ENCODE measurements at regions not wholly inside any gene's neighbourhood (a gene's known extent, or its start where the extent isn't known, plus 50 kb on each side); places are given as distances from the start of the nearest gene placed in this dataset.

GRCh38 chr11:34774604-34775003 is 141.6 kb downstream of the APIP start:
- TF ChIP-seq, protein P1, sequence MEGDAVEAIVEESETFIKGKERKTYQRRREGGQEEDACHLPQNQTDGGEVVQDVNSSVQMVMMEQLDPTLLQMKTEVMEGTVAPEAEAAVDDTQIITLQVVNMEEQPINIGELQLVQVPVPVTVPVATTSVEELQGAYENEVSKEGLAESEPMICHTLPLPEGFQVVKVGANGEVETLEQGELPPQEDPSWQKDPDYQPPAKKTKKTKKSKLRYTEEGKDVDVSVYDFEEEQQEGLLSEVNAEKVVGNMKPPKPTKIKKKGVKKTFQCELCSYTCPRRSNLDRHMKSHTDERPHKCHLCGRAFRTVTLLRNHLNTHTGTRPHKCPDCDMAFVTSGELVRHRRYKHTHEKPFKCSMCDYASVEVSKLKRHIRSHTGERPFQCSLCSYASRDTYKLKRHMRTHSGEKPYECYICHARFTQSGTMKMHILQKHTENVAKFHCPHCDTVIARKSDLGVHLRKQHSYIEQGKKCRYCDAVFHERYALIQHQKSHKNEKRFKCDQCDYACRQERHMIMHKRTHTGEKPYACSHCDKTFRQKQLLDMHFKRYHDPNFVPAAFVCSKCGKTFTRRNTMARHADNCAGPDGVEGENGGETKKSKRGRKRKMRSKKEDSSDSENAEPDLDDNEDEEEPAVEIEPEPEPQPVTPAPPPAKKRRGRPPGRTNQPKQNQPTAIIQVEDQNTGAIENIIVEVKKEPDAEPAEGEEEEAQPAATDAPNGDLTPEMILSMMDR (IDR thresholded peaks at IDR 0.05): no peak
- TF ChIP-seq EZH2phosphoT487 (IDR thresholded peaks at IDR 0.05; ENCODE audit: borderline replicate concordance, low read depth) (no peak), ZBTB33 (IDR thresholded peaks at IDR 0.05; ENCODE audit: borderline replicate concordance, low read depth) (no peak), RFX5 (IDR thresholded peaks at IDR 0.05; ENCODE audit: low read length) (no peak)
